GM10266 (cell line): ENCODE measurements at regions not wholly inside any gene's neighbourhood (a gene's known extent, or its start where the extent isn't known, plus 50 kb on each side); places are given as distances from the start of the nearest gene placed in this dataset.
"Not testable (repeated sequence)": the region's sequence is repeated elsewhere in the genome, so short reads cannot be mapped to it uniquely, and the experiment has no call there.

Experiments
- DNase-seq: peaks from one replicate; pipeline ENCODE4 v3.0.0; 2012; ENCODE audit errors: extremely low spot score
- TF ChIP-seq, protein P1 (sequence below): IDR thresholded peaks from 2 replicates; pipeline ENCODE4 v1.5.1; 2012; ENCODE audit warnings: mild to moderate bottlenecking, low read depth; ENCODE audit not compliant: control insufficient read depth, insufficient read depth; ENCODE audit errors: missing control alignments

GRCh38 chr9:85089188-85089969 is 419.9 kb downstream of the NTRK2 start:
- no peak for DNase-seq
- TF ChIP-seq, protein P1, sequence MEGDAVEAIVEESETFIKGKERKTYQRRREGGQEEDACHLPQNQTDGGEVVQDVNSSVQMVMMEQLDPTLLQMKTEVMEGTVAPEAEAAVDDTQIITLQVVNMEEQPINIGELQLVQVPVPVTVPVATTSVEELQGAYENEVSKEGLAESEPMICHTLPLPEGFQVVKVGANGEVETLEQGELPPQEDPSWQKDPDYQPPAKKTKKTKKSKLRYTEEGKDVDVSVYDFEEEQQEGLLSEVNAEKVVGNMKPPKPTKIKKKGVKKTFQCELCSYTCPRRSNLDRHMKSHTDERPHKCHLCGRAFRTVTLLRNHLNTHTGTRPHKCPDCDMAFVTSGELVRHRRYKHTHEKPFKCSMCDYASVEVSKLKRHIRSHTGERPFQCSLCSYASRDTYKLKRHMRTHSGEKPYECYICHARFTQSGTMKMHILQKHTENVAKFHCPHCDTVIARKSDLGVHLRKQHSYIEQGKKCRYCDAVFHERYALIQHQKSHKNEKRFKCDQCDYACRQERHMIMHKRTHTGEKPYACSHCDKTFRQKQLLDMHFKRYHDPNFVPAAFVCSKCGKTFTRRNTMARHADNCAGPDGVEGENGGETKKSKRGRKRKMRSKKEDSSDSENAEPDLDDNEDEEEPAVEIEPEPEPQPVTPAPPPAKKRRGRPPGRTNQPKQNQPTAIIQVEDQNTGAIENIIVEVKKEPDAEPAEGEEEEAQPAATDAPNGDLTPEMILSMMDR: no peak

GRCh38 chr9:85081963-85082362 is 412.4 kb downstream of the NTRK2 start:
- TF ChIP-seq, protein P1: no peak
- DNase-seq: no peak

GRCh38 chr9:85079349-85079748 is 409.8 kb downstream of the NTRK2 start:
- DNase-seq: no peak
- TF ChIP-seq, protein P1: no peak

DNA sequence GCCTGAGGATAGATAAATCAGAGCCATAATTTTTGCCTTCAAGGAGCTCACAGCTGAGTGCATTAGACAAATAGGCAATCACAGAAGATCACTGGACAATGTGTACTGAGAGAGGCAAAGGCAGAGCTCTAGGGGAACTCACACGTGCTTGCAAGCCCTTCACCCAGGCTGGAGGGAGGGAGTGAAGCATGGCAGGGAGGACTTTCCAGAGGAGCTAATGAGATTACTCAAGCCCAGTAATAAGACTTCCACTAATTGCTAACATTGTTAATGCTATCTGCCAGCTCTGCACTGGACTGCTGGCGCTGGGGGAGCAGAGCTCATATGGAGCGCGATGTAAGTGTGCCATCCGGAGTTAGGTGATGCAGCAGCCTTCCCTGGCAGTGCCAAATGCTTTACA is 408.4 kb downstream of the NTRK2 start:
- TF ChIP-seq, protein P1: no peak
- no peak for DNase-seq

DNA sequence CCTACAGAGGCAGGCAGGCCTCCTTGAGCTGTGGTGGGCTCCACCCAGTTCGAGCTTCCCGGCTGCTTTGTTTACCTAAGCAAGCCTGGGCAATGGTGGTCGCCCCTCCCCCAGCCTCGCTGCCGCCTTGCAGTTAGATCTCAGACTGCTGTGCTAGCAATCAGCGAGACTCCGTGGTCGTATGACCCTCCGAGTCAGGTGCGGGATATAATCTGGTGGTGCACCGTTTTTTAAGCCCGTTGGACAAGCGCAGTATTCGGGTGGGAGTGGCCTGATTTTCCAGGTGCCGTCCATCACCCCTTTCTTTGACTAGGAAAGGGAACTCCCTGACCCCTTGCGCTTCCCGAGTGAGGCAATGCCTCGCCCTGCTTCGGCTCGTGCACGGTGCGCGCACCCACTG is 407.6 kb downstream of the NTRK2 start:
- DNase-seq: not testable (repeated sequence)
